HG02884 (cell line): ENCODE measurements at regions not wholly inside any gene's neighbourhood (a gene's known extent, or its start where the extent isn't known, plus 50 kb on each side); places are given as distances from the start of the nearest gene placed in this dataset.
"Not testable (repeated sequence)": the region's sequence is repeated elsewhere in the genome, so short reads cannot be mapped to it uniquely, and the experiment has no call there.

ENCODE experiments used
- ATAC-seq: cut with Tn5 transposase; IDR thresholded peaks from one replicate; pipeline ENCODE4 v1.9.1; 2021; ENCODE audit warnings: mild to moderate bottlenecking, moderate library complexity; ENCODE audit not compliant: unreplicated experiment

GRCh38 chr3:20924646-20925385 lies 738.8 kb upstream of the SGO1 start:
- no peak for ATAC-seq

GRCh38 chr3:20921112-20921511 lies 735.1 kb upstream of the SGO1 start:
- not testable (repeated sequence) for ATAC-seq

GRCh38 chr3:20916951-20917606 lies 731.1 kb upstream of the SGO1 start:
- no peak for ATAC-seq

DNA sequence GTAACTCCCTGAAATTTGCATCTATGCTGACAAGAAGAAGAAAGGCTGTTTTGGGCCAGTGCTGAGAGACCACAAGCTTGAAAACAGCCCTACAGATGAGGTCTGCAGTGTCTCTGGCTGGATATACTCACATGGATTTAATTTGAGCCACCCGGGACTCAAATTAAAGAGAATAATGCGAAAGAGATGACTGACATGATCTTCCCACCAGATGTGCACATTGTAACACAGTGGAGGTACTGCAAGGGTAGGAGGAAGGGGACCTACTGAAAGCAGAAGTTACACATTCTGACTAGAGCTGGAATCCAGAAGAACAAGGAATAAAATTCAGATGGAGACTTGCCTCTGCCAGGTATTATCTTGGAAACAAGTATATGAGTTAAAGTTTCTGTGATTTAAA lies 728.3 kb upstream of the SGO1 start:
- no peak for ATAC-seq

GRCh38 chr3:20912406-20912805 lies 726.4 kb upstream of the SGO1 start:
- no peak for ATAC-seq

- no peak for ATAC-seq
These were observed 723.5 kb upstream of the SGO1 start for GRCh38 chr3:20909511-20909910.

GRCh38 chr3:20905210-20905805 lies 719.3 kb upstream of the SGO1 start:
- ATAC-seq = no peak

GRCh38 chr3:20904671-20905070 lies 718.7 kb upstream of the SGO1 start:
- no peak for ATAC-seq

DNA sequence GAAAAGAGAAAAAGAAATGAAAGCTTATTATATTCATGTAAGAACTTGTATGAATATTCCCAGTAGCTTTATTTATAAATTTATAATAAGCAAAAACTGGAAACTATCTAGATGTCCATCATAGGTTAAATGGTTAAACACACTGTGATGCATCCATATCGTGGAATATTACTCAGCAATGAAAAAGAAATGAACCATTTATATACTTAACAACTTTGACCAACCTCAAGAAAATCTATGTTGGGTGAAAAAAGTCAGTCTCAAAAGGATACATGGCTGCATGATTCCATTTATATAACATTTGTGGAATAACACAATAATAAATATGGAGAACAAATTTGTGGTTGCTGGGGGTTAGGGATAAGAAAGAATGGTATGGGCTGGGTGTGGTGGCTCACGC lies 713.0 kb upstream of the SGO1 start:
- no peak for ATAC-seq

DNA sequence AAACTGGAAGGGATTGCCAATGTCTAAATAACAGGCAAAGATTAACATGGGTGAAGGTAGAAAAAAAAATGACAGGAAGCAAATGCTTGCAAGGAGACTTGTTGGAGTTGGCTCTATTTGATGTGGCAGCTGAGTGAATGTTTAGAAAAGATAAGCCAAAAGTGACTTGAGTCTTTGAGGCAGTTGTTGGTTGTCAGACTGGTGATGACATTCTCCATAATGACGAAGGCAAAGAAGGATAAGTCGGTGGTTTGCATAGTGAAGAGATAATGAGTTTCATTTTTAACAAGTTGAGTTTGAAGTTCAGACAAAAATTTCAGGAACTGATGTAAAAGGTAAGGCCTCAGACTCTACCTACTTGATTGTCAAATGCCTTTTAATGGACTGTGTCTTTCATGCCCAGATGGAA lies 704.1 kb upstream of the SGO1 start:
- no peak for ATAC-seq

DNA sequence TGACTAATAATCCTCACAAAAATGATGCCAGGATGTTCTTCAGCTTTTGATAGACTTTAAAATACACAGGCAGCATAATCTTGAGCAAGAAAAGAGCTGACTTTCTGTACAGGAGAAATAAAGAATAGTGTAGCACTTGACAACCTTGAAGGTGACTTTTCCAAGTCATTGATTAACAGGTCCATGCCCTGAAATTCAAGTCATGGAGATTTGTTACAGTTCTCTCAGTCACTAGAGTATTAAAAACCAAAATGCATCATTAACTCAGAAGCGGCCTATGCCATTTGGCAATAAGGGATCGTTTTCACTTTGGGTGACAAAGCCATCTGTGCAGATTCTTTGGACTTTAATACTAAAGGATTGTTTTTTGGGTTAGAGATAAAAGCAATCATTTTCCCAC lies 692.7 kb upstream of the SGO1 start:
- no peak for ATAC-seq

GRCh38 chr3:20873235-20873634 lies 687.2 kb upstream of the SGO1 start:
- no peak for ATAC-seq

DNA sequence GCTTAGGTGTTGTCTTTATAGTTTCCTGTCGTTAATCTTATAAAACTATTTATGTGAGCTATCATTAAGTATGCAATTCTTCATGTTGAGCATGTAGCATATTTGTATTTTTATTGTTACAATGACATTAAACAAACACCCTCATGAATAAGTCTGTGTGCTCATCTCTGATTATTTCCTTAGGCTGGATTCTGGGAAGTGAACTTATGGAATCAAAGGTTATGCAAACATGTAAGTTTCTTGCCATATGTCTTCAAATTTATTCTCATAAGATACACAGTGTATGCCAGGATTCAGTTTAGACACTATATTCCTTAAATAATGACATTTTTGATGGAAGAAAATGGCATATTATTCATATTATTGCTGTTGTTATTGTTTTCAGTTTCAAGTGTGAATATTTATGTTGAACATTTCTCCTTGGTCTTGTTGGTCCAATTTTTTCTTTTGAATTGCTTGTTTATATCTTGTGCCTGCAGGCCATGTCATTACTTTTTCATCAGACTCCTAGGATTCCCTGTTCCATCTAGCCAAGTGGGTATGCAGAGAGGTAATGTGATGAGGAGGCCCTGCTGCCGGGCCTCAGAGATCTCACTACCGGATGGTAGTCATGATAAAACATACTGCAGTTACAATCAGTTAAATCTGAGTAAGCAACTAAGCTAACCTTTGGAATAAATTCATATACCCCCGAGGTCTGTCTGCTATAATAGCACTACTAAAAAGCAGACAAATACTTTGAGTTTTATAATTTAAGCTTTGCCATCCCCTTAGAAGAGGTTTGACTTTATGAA lies 684.3 kb upstream of the SGO1 start:
- ATAC-seq = no peak

GRCh38 chr3:20865803-20866202 lies 679.8 kb upstream of the SGO1 start:
- no peak for ATAC-seq

GRCh38 chr3:20861454-20861853 lies 675.4 kb upstream of the SGO1 start:
- ATAC-seq = no peak

GRCh38 chr3:20857636-20858035 lies 671.6 kb upstream of the SGO1 start:
- no peak for ATAC-seq

DNA sequence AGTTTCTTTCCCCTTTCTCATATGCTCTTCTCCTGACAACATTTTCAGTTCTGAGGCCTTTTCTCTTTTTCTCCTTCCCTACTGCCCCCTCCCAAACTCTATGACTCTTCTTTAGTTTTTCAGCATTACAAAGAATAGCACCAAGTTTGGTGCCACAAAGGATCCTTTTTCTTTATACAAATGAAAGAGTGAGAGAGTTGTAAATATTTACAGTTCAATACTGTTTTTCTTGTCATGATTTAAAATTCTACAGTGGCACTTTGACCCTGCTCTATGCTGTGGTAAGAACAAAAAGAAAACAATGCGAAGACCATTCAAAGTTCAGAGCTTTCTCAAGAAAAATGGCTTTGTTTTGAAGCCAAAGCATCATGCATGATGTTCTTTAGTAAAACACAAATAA lies 667.9 kb upstream of the SGO1 start:
- no peak for ATAC-seq

DNA sequence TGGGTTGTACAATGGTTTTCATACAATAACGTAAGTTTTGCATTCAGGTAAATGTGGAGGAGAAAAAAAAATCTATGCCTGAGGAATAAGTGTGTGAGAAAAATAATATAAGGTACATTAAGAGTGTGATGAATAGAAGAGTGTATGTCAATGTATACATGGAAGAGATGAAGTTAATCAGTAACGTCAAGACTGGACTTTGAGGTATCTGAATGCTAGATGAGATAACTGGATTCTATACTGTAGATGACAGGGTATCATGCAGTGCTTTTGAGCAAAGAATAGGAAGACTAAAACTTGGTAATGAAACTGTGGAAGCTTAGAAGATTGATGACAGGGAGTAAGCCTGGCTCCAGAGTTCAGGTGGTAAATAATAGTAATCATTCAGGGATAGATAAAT lies 666.7 kb upstream of the SGO1 start:
- no peak for ATAC-seq

DNA sequence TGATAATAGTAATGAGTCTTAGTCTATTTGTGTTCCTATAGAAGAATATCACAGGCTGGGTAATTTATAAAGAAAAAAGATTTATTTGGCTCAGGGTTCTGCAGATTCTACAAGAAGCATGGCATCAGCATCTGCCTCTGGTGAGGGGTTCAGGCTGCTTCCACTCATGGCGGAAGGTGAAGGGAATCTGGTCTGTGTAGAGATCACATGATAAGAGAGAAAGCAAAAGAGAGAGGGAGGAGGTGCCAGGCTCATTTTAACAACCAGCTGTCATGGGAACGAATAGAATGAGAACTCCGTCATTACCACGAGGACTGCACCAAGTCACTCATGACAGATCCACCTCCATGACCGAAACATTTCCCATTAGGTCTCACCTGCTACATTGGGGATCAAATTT lies 664.0 kb upstream of the SGO1 start:
- ATAC-seq = no peak

GRCh38 chr3:20846832-20847231 lies 660.8 kb upstream of the SGO1 start:
- no peak for ATAC-seq

DNA sequence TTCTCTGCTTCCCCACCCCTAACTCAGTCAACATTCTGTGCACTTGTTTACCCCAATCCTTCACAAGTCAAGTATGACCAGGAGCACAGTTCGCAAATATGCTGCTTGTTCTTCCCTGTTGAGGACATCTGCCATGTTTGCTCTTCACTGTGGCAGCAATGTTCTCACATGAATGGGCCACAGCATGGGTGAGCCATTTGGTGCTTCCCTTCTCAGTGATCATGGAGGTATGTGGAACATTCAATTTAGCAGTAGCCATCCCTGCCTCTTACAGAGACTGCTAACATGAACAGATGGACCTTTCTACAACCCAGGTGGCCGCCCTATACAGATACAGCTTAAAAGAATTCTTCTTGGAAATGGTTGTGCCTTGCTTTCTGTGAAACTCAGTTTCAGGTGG lies 660.1 kb upstream of the SGO1 start:
- ATAC-seq = no peak

- no peak for ATAC-seq
These were observed 658.8 kb upstream of the SGO1 start for GRCh38 chr3:20844851-20845250.
